Fibroblast of villous mesenchyme (primary cell): ENCODE measurements at regions not wholly inside any gene's neighbourhood (a gene's known extent, or its start where the extent isn't known, plus 50 kb on each side); places are given as distances from the start of the nearest gene placed in this dataset.
A peak's percentile ranks its signal among the peaks of the same experiment; 100 is the strongest.
"Not testable (repeated sequence)": the region's sequence is repeated elsewhere in the genome, so short reads cannot be mapped to it uniquely, and the experiment has no call there.

Source experiments
- DNase-seq: peaks from one replicate; pipeline ENCODE4 v3.0.0-alpha.2; 2010; ENCODE audit warnings: low read depth
- H3K4me3 ChIP-seq: 2 replicates; pipeline ENCODE4 v1.5.1; 2011; ENCODE audit warnings: low read depth, mild to moderate bottlenecking, low read length
- TF ChIP-seq, protein P1 (sequence below): IDR thresholded peaks from 2 replicates; pipeline ENCODE4 v1.5.1; 2012; ENCODE audit warnings: low read depth, mild to moderate bottlenecking, low read length; ENCODE audit not compliant: insufficient read depth

DNA sequence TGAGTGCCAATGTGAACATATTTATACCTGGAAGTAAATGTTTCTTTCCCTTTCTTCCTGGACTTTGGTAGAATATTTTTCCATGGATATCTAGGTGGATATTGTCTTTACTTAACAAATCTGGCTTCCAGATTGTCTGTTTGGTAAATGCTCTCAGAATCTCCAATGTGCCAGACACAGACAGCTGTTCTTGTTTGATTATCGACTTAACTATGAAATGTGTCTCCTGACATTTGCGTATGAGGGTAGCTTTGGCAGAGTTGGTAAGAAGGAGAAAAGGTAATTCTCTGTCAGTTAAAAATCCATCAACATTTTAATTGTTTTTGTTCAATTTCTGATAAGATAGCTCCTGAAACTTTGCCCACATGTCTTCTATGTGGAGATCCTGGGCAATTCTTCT is 196.4 kb upstream of the NUDT12 start:
- H3K4me3 ChIP-seq: no peak overlapping the region

DNA sequence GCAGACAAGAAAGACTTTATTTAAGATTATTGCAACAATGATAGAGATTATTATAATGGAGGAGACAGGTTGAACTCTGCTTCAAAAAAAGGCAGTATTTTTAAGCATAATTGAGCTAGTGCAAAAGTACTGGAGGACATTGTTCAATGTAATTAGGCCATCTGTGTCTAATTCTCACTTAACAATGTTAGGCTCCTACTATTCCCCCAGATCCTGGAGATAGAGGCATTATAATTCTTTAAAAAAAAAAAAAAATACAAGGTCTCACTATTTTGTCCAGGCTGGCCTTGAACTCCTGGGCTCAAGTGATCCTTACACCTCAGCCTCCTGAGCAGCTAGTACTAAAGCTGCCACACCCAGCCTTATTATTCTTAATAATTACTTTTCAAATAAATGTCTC is 193.4 kb upstream of the NUDT12 start:
- no peak for DNase-seq
- TF ChIP-seq, protein P1, sequence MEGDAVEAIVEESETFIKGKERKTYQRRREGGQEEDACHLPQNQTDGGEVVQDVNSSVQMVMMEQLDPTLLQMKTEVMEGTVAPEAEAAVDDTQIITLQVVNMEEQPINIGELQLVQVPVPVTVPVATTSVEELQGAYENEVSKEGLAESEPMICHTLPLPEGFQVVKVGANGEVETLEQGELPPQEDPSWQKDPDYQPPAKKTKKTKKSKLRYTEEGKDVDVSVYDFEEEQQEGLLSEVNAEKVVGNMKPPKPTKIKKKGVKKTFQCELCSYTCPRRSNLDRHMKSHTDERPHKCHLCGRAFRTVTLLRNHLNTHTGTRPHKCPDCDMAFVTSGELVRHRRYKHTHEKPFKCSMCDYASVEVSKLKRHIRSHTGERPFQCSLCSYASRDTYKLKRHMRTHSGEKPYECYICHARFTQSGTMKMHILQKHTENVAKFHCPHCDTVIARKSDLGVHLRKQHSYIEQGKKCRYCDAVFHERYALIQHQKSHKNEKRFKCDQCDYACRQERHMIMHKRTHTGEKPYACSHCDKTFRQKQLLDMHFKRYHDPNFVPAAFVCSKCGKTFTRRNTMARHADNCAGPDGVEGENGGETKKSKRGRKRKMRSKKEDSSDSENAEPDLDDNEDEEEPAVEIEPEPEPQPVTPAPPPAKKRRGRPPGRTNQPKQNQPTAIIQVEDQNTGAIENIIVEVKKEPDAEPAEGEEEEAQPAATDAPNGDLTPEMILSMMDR: no peak
- no peak overlapping the region for H3K4me3 ChIP-seq

More for the DNA sequence above, 196.4 kb upstream of the NUDT12 start:
- DNase-seq: no peak
- TF ChIP-seq, protein P1: no peak

DNA sequence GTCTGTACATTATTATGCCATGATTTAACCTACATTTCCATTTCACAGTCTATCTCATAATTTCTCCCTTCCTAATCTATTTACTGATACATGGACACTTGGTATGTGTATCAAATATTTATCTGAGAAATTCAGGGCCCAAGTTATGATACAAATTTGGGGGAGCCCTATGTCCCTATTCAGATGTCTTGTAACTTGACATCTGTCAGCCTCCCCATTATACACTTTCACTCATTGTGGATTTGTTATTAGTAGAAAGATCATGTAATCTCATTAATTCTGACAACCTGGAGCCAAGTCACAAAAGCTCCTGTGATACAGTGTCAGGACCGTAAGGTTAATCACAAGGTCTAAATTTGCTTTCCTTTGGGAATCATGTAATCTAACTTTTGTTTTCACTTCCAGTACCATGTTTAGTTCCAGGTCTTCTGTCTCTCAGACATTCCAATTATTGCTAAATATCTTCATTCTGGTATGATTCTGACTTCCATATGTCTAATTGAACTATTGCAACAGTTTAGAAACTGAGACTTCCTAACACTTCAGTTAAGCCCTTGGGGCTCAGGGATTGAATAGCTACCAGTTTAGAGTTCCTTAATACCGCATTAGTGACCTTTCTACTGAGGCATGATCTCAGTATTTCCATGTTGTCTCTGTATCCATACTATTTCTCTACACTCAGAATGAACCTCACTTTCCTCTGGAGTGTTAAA is 182.9 kb upstream of the NUDT12 start:
- no peak overlapping the region for H3K4me3 ChIP-seq
- TF ChIP-seq, protein P1: no peak
- DNase-seq: peak; percentile 5

- TF ChIP-seq, protein P1: no peak
- H3K4me3 ChIP-seq: no peak overlapping the region
- DNase-seq: peak; percentile 39
Observed at GRCh38 chr5:103744159-103744558, 181.6 kb upstream of the NUDT12 start.

GRCh38 chr5:103743421-103743820 is 180.8 kb upstream of the NUDT12 start:
- TF ChIP-seq, protein P1: no peak
- no peak for DNase-seq
- no peak overlapping the region for H3K4me3 ChIP-seq

DNA sequence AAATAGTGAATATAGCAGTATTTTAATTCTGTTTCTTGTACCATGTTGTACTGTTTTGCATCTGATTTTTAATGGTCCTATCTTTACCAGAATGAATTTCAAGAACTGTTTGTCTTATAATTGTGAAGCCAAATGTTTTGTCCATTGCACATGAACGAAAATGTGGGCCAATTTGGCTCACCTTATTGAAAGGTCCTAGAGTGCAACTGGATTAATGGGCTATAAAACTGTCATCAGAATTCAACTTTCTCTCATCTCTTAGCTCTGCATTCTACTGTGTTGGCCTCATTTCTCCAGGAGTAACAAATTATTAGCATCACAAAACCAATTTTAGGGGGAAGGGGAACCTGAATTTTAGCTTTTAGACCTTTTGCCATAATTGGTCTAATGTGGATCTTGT is 179.4 kb upstream of the NUDT12 start:
- DNase-seq: no peak
- H3K4me3 ChIP-seq: no peak overlapping the region
- TF ChIP-seq, protein P1: no peak

DNA sequence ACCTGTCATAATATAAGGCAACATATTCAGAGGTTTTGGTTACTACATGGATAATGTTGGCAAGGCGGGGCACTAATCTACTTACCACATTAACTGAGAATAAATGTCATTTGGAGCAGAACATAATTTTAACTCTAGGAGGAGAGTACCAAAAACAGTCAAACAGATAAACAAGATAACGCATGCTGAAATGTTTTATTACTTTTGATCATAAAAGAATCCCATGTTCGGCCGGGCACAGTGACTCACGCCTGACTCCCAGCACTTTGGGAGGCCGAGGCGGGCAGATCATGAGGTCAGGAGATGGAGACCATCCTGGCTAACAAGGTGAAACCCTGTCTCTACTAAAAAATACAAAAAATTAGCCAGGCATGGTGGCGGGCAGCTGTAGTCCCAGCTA is 173.8 kb upstream of the NUDT12 start:
- not testable (repeated sequence) for DNase-seq, H3K4me3 ChIP-seq
